Tibial nerve (tissue), 4 donors: ENCODE measurements at regions not wholly inside any gene's neighbourhood (a gene's known extent, or its start where the extent isn't known, plus 50 kb on each side); places are given as distances from the start of the nearest gene placed in this dataset.

Experiments
- DNase-seq, 2 donors: peaks; one replicate each; pipeline ENCODE4 v3.0.0-alpha.2; 2019; ENCODE audit warnings: low spot score in 2 of 2
- H3K27ac ChIP-seq, 4 donors: fragments of 200-600 bp; sonication (generic) in 3 of 4; one replicate each; pipeline ENCODE4 v1.5.1; 2017 to 2019; ENCODE audit warnings: mild to moderate bottlenecking in 1 of 4
- H3K27me3 ChIP-seq, 2 donors: fragments of 200-600 bp; sonication (generic) in 1 of 2; one replicate each; pipeline versions ENCODE4 v1.5.1 to v1.6.0; 2017 to 2019
- H3K36me3 ChIP-seq, 3 donors: fragments of 200-600 bp; sonication (generic); one replicate each; pipeline ENCODE4 v1.5.1; 2018 to 2019
- H3K4me1 ChIP-seq, 4 donors: fragments of 200-600 bp; sonication (generic) in 3 of 4; one replicate each; pipeline ENCODE4 v1.5.1; 2017 to 2019
- H3K4me3 ChIP-seq, 4 donors: fragments of 200-600 bp; sonication (generic) in 3 of 4; one replicate each; pipeline ENCODE4 v1.5.1; 2017 to 2019; ENCODE audit warnings: mild to moderate bottlenecking in 1 of 4, moderate library complexity in 1 of 4
- H3K9me3 ChIP-seq, 4 donors: fragments of 200-600 bp; sonication (generic) in 3 of 4; one replicate each; pipeline ENCODE4 v1.5.1; 2017 to 2019
- EP300 ChIP-seq, 2 donors: sonication (generic); formaldehyde crosslinking; IDR thresholded peaks; one replicate each; pipeline ENCODE4 v1.6.1; 2017; ENCODE audit warnings: antibody characterized with exemption in 2 of 2, mild to moderate bottlenecking in 1 of 2
- POLR2A ChIP-seq, 2 donors: fragments of 450-650 bp; IDR thresholded peaks; one replicate each; pipeline ENCODE4 v1.6.1; 2017; ENCODE audit warnings: antibody characterized with exemption in 2 of 2, mild to moderate bottlenecking in 2 of 2, moderate library complexity in 2 of 2
- WGBS, 2 donors: methylation state at CpG; one replicate each; pipeline ENCODE4 v1.1.5; 2018; 5-methylcytosine and 5-hydroxymethylcytosine counted together
- TF ChIP-seq, protein P1 (sequence below), 5 experiments: fragments of 200-600 bp in 3 of 5; fragments of 450-650 bp in 2 of 5; sonication (generic) in 3 of 5; IDR thresholded peaks; one replicate each; pipeline ENCODE4 v1.5.1; 2016 to 2019; ENCODE audit warnings: antibody characterized with exemption in 5 of 5, mild to moderate bottlenecking in 3 of 5, moderate library complexity in 2 of 5

DNA sequence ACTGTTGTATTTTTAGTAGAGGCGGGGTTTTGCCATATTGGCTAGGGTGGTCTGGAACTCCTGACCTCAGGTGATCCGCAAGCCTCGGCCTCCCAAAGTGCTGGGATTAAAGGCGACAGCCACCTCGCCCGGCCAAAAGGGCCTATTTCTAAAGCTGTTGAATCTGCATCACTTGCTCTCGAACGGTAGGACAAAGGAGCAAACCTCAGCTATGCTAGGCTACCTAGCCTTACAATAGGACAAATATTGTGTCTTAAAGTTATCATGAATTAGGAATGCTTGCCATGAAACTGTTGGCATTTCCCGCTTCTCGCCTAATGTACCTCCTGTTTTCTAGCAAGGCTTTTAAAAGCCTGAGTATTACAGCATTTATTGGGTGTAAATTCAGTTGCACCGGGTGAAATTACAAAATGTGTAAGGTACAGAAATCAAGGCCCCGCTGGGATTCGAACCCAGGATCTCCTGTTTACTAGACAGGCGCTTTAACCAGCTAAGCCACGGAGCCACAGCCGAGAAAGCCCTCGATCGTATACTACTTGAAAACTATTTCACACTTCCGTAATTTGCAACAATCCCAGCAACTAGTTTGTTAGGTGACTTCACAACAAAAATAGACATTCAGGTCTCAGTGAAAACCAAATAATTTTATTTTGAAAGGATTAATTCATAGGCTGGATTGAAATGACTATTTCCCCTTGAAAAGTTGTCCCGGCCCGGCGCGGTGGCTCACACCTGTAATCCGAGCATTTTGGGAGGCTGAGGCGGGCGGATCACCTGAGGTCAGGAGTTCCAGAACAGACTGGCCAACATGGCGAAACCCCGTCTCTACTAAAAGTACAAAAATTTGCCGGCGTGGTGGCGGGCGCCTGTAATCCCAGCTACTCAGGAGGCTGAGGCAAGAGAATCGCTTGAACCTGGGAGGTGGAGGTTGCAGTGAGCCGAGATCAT, 211.6 kb upstream of the ZNF184 start:
- H3K36me3 ChIP-seq: no peaks in the 10 kb centered on the region
- TF ChIP-seq EP300 (IDR thresholded peaks at IDR 0.05) (no peak), POLR2A (IDR thresholded peaks at IDR 0.05) (no peak)
- TF ChIP-seq, protein P1, sequence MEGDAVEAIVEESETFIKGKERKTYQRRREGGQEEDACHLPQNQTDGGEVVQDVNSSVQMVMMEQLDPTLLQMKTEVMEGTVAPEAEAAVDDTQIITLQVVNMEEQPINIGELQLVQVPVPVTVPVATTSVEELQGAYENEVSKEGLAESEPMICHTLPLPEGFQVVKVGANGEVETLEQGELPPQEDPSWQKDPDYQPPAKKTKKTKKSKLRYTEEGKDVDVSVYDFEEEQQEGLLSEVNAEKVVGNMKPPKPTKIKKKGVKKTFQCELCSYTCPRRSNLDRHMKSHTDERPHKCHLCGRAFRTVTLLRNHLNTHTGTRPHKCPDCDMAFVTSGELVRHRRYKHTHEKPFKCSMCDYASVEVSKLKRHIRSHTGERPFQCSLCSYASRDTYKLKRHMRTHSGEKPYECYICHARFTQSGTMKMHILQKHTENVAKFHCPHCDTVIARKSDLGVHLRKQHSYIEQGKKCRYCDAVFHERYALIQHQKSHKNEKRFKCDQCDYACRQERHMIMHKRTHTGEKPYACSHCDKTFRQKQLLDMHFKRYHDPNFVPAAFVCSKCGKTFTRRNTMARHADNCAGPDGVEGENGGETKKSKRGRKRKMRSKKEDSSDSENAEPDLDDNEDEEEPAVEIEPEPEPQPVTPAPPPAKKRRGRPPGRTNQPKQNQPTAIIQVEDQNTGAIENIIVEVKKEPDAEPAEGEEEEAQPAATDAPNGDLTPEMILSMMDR (IDR thresholded peaks at IDR 0.05): no peak
- H3K9me3 ChIP-seq: peaks cover 0 to 12% (median 0%) of the 10 kb centered on the region in 4 donors
- WGBS, 2 donors: 45 to 48% methylated on average over 34 of the region's 34 CpGs
- DNase-seq: no peak
- H3K27me3 ChIP-seq: peaks cover 0 to 26% of the 10 kb centered on the region in 2 donors
- H3K4me3 ChIP-seq: no peak overlapping the region
- H3K27ac ChIP-seq: no peak overlapping the region
- peaks cover 0 to 21% (median 0%) of the 10 kb centered on the region in 4 donors for H3K4me1 ChIP-seq

- peaks cover 0 to 18% (median 0%) of the 10 kb centered on the region in 4 donors for H3K4me1 ChIP-seq
- no peak for DNase-seq
- H3K4me3 ChIP-seq: no peak overlapping the region
- H3K36me3 ChIP-seq: no peaks in the 10 kb centered on the region
- no peak overlapping the region for H3K27ac ChIP-seq
- H3K27me3 ChIP-seq: peaks cover 0 to 47% of the 10 kb centered on the region in 2 donors
- H3K9me3 ChIP-seq: no peaks in the 10 kb centered on the region
- TF ChIP-seq POLR2A (IDR thresholded peaks at IDR 0.05) (no peak), EP300 (IDR thresholded peaks at IDR 0.05) (no peak)
- TF ChIP-seq, protein P1 (IDR thresholded peaks at IDR 0.05): no peak
- 6 to 14% methylated on average over 47 of the region's 47 CpGs for WGBS, 2 donors
These were observed 207.2 kb upstream of the ZNF184 start for GRCh38 chr6:27679964-27680694.

GRCh38 chr6:27679308-27679963, 206.5 kb upstream of the ZNF184 start:
- no peak overlapping the region for H3K4me3 ChIP-seq
- DNase-seq: no peak
- no peak overlapping the region for H3K27ac ChIP-seq
- no peaks in the 10 kb centered on the region for H3K9me3 ChIP-seq
- H3K36me3 ChIP-seq: no peaks in the 10 kb centered on the region
- 6 to 10% methylated on average over 27 of the region's 27 CpGs for WGBS, 2 donors
- peaks cover 0 to 54% of the 10 kb centered on the region in 2 donors for H3K27me3 ChIP-seq
- TF ChIP-seq EP300 (IDR thresholded peaks at IDR 0.05) (no peak), POLR2A (IDR thresholded peaks at IDR 0.05) (no peak)
- TF ChIP-seq, protein P1 (IDR thresholded peaks at IDR 0.05): no peak
- H3K4me1 ChIP-seq: peaks cover 0 to 18% (median 0%) of the 10 kb centered on the region in 4 donors

GRCh38 chr6:27678469-27678868, 205.6 kb upstream of the ZNF184 start:
- WGBS, 2 donors: 64 to 65% methylated on average over 5 of the region's 5 CpGs
- Histone ChIP-seq H3K9me3 (no peaks in the 10 kb centered on the region), H3K27me3 (peaks cover 0 to 63% of the 10 kb centered on the region in 2 donors), H3K4me3 (no peak overlapping the region), H3K36me3 (no peaks in the 10 kb centered on the region), H3K27ac (no peak overlapping the region), H3K4me1 (peaks cover 0 to 18% (median 0%) of the 10 kb centered on the region in 4 donors)
- no peak for DNase-seq
- TF ChIP-seq, protein P1 (IDR thresholded peaks at IDR 0.05): no peak
- TF ChIP-seq POLR2A (IDR thresholded peaks at IDR 0.05): no peak
- TF ChIP-seq EP300 (IDR thresholded peaks at IDR 0.05): no peak
